HCT116 (cell line): ENCODE measurements at regions not wholly inside any gene's neighbourhood (a gene's known extent, or its start where the extent isn't known, plus 50 kb on each side); places are given as distances from the start of the nearest gene placed in this dataset.

Experiments
- CTCF ChIP-seq, 3 experiments: fragments of 200-600 bp in 1 of 3; sonication (generic) in 1 of 3; IDR thresholded peaks in 2 of 3; conservative IDR thresholded peaks in 1 of 3; 2 replicates each; pipeline ENCODE4 v1.5.1; 2012 to 2017; ENCODE audit warnings: low read depth in 2 of 3, low read length in 2 of 3, antibody characterized with exemption in 1 of 3, borderline replicate concordance in 1 of 3, control low read depth in 1 of 3, mild to moderate bottlenecking in 1 of 3, mixed read lengths in 1 of 3, mixed run types in 1 of 3, moderate library complexity in 1 of 3; ENCODE audit not compliant: insufficient read depth in 1 of 3
- EZH2 ChIP-seq: fragments of 200-600 bp; sonication (generic); IDR thresholded peaks from 2 replicates; pipeline ENCODE4 v1.6.1; 2017; ENCODE audit warnings: antibody characterized with exemption, mixed run types
- POLR2A ChIP-seq: IDR thresholded peaks from 2 replicates; pipeline ENCODE4 v1.7.0; 2011; ENCODE audit warnings: borderline replicate concordance; ENCODE audit not compliant: insufficient read depth, insufficient read length; ENCODE audit errors: extremely low read depth

- TF ChIP-seq EZH2 (no peak), CTCF (IDR thresholded peaks at IDR 0.05 in 2 of 3, conservative IDR thresholded peaks at IDR 0.05 in 1 of 3; ENCODE audit: borderline replicate concordance in 1 of 3, insufficient read depth in 1 of 3, low read depth in 2 of 3, low read length in 2 of 3) (no peak), POLR2A (no peak)
Measured at GRCh38 chr9:117552811-117553210, 138.0 kb upstream of the ASTN2 start.
